Spleen (tissue), 11 donors: ENCODE measurements at regions not wholly inside any gene's neighbourhood (a gene's known extent, or its start where the extent isn't known, plus 50 kb on each side); places are given as distances from the start of the nearest gene placed in this dataset.

Experiments used
- DNase-seq: peaks from one replicate; pipeline ENCODE4 v3.0.0-alpha.2; 2020
- H3K27ac ChIP-seq, 8 donors: fragments of 200-600 bp; sonication (generic) in 7 of 8; 1 replicate in 4 of 8; 2 replicates in 4 of 8; pipeline versions ENCODE4 v1.5.0 to v1.8.0; 2016 to 2021; ENCODE audit warnings: inconsistent platforms in 4 of 8, mild to moderate bottlenecking in 4 of 8, moderate library complexity in 1 of 8
- H3K27me3 ChIP-seq, 7 donors: fragments of 200-600 bp; sonication (generic) in 6 of 7; replicated peaks in 1 of 7; 1 replicate in 4 of 7; 2 replicates in 3 of 7; pipeline versions ENCODE4 v1.5.0 to v1.8.0; 2016 to 2021; ENCODE audit warnings: inconsistent platforms in 3 of 7, mild to moderate bottlenecking in 1 of 7
- H3K36me3 ChIP-seq, 6 donors: fragments of 200-600 bp; sonication (generic) in 5 of 6; 1 replicate in 4 of 6; 2 replicates in 2 of 6; pipeline versions ENCODE4 v1.5.0 to v1.8.0; 2016 to 2021; ENCODE audit warnings: inconsistent platforms in 2 of 6
- H3K4me1 ChIP-seq, 6 donors: fragments of 200-600 bp; sonication (generic) in 5 of 6; 1 replicate in 3 of 6; 2 replicates in 3 of 6; pipeline versions ENCODE4 v1.5.0 to v1.8.0; 2016 to 2021; ENCODE audit warnings: inconsistent platforms in 3 of 6
- H3K4me3 ChIP-seq, 8 donors: fragments of 200-600 bp; sonication (generic) in 7 of 8; 1 replicate in 4 of 8; 2 replicates in 4 of 8; pipeline versions ENCODE4 v1.5.0 to v1.8.0; 2016 to 2021; ENCODE audit warnings: inconsistent platforms in 4 of 8, mild to moderate bottlenecking in 4 of 8, moderate library complexity in 2 of 8
- H3K9me3 ChIP-seq, 8 donors: fragments of 200-600 bp; sonication (generic) in 7 of 8; 1 replicate in 4 of 8; 2 replicates in 4 of 8; pipeline versions ENCODE4 v1.5.0 to v1.8.0; 2016 to 2021; ENCODE audit warnings: inconsistent platforms in 4 of 8
- CTCF ChIP-seq, 11 experiments: fragments of 200-600 bp in 7 of 11; fragments of 450-650 bp in 4 of 11; sonication (generic) in 4 of 11; IDR thresholded peaks in 8 of 11; conservative IDR thresholded peaks in 3 of 11; 1 replicate in 7 of 11; 2 replicates in 4 of 11; pipeline versions ENCODE4 v1.4.0 to v1.8.0; 2016 to 2021; ENCODE audit warnings: antibody characterized with exemption in 11 of 11, inconsistent platforms in 4 of 11, mild to moderate bottlenecking in 1 of 11
- POLR2A ChIP-seq, 3 donors: fragments of 450-650 bp; IDR thresholded peaks; one replicate each; pipeline ENCODE4 v1.5.1; 2017; ENCODE audit warnings: antibody characterized with exemption in 3 of 3, mild to moderate bottlenecking in 1 of 3
- POLR2AphosphoS5 ChIP-seq, 3 donors: sonication (generic); formaldehyde crosslinking; IDR thresholded peaks; one replicate each; pipeline ENCODE4 v1.5.1; 2017; ENCODE audit warnings: antibody characterized with exemption in 3 of 3
- WGBS, 5 donors: extraction: QIAGEN DNeasy Blood & Tissue Kit in 3 of 5; methylation state at CpG; one replicate each; pipeline versions ENCODE4 v1.1.5 to v1.1.7; 2013 to 2018; 5-methylcytosine and 5-hydroxymethylcytosine counted together
- intact Hi-C: fragments of 100-400 bp; cut with DNase I; formaldehyde crosslinking; loops from one replicate; pipeline ENCODE4 v1.15.0; 2023; ENCODE audit warnings: low total_unique reads
- donor health status: healthy with polysubstance abuse.
- donor health status: DM: no; HTN: no; CAD: no; lungs with moderate emphysema.
- donor health status: DM: no; HTN: no; CAD: no.
- donor health status: Bipolar disorder and iron deficiency.
- donor health status: healthy.
- donor health status: DM: no; HTN: no; CAD: no.
- donor health status: DM: yes; HTN: yes; CAD: no.

GRCh38 chr11:112630496-112630895 is 330.7 kb upstream of the NCAM1 start:
- H3K4me3 ChIP-seq: no peak overlapping the region
- H3K27ac ChIP-seq: no peak overlapping the region
- H3K4me1 ChIP-seq: peaks cover 0 to 5% (median 1%) of the 10 kb centered on the region in 6 donors
- H3K27me3 ChIP-seq: peaks cover 0 to 7% (median 0%) of the 10 kb centered on the region in 7 donors
- H3K36me3 ChIP-seq: no peaks in the 10 kb centered on the region
- TF ChIP-seq POLR2A (IDR thresholded peaks at IDR 0.05): no peak
- TF ChIP-seq CTCF (IDR thresholded peaks at IDR 0.05 in 8 of 11, conservative IDR thresholded peaks at IDR 0.05 in 3 of 11): no peak
- no peak for TF ChIP-seq POLR2AphosphoS5 (IDR thresholded peaks at IDR 0.05)
- WGBS, 5 donors: 82 to 93% (median 91%) methylated on average over 2 of the region's 2 CpGs
- no peaks in the 10 kb centered on the region for H3K9me3 ChIP-seq
- DNase-seq: no peak
- intact Hi-C loops: no loop called here

GRCh38 chr11:112631333-112631732 is 329.9 kb upstream of the NCAM1 start:
- Histone ChIP-seq H3K27me3 (peaks cover 0 to 7% (median 0%) of the 10 kb centered on the region in 7 donors), H3K27ac (no peak overlapping the region), H3K9me3 (no peaks in the 10 kb centered on the region), H3K36me3 (no peaks in the 10 kb centered on the region), H3K4me1 (peaks cover 0 to 5% (median 1%) of the 10 kb centered on the region in 6 donors), H3K4me3 (no peak overlapping the region)
- intact Hi-C loops: no loop called here
- DNase-seq: no peak
- TF ChIP-seq POLR2A (IDR thresholded peaks at IDR 0.05) (no peak), POLR2AphosphoS5 (IDR thresholded peaks at IDR 0.05) (no peak), CTCF (IDR thresholded peaks at IDR 0.05 in 8 of 11, conservative IDR thresholded peaks at IDR 0.05 in 3 of 11) (no peak)

- H3K27ac ChIP-seq: no peak overlapping the region
- TF ChIP-seq POLR2A (IDR thresholded peaks at IDR 0.05) (no peak), CTCF (IDR thresholded peaks at IDR 0.05 in 8 of 11, conservative IDR thresholded peaks at IDR 0.05 in 3 of 11) (no peak)
- no peaks in the 10 kb centered on the region for H3K36me3 ChIP-seq
- H3K4me3 ChIP-seq: no peak overlapping the region
- intact Hi-C loops: no loop called here
- DNase-seq: no peak
- H3K4me1 ChIP-seq: peaks cover 0 to 5% (median 1%) of the 10 kb centered on the region in 6 donors
- WGBS, 5 donors: 63 to 73% (median 68%) methylated on average over 5 of the region's 5 CpGs
- H3K27me3 ChIP-seq: peaks cover 0 to 18% (median 0%) of the 10 kb centered on the region in 7 donors
- no peaks in the 10 kb centered on the region for H3K9me3 ChIP-seq
Observed at GRCh38 chr11:112632866-112633505, 328.2 kb upstream of the NCAM1 start.

- DNase-seq: no peak
- 47 to 57% (median 48%) methylated on average over 6 of the region's 6 CpGs for WGBS, 5 donors
- Histone ChIP-seq H3K27ac (no peak overlapping the region), H3K4me3 (no peak overlapping the region), H3K9me3 (peaks cover 0 to 13% (median 8%) of the 10 kb centered on the region in 8 donors), H3K36me3 (no peaks in the 10 kb centered on the region), H3K4me1 (peaks cover 0 to 5% (median 1%) of the 10 kb centered on the region in 6 donors), H3K27me3 (peaks cover 0 to 18% (median 0%) of the 10 kb centered on the region in 7 donors)
- intact Hi-C loops: no loop called here
- TF ChIP-seq POLR2A (IDR thresholded peaks at IDR 0.05) (no peak), CTCF (IDR thresholded peaks at IDR 0.05 in 8 of 11, conservative IDR thresholded peaks at IDR 0.05 in 3 of 11) (no peak), POLR2AphosphoS5 (IDR thresholded peaks at IDR 0.05) (no peak)
Observed at GRCh38 chr11:112634551-112634950, 326.7 kb upstream of the NCAM1 start.
